Loucy (cell line): ENCODE measurements at regions not wholly inside any gene's neighbourhood (a gene's known extent, or its start where the extent isn't known, plus 50 kb on each side); places are given as distances from the start of the nearest gene placed in this dataset.

Experiments used
- H2AFZ ChIP-seq: fragments of 200-600 bp; sonication (generic); 2 replicates; pipeline ENCODE4 v1.6.0; 2016; ENCODE audit warnings: antibody characterized with exemption, mild to moderate bottlenecking, low read length, moderate library complexity
- H3F3A ChIP-seq: fragments of 200-600 bp; 2 replicates; pipeline ENCODE4 v1.6.0; 2016; ENCODE audit warnings: antibody characterized with exemption, low read depth, mild to moderate bottlenecking
- H3K27me3 ChIP-seq: fragments of 200-600 bp; sonication (generic); 2 replicates; pipeline ENCODE4 v1.6.1; 2014; ENCODE audit warnings: low read length, mild to moderate bottlenecking; ENCODE audit not compliant: insufficient read depth, poor library complexity, severe bottlenecking
- H3K36me3 ChIP-seq: fragments of 200-600 bp; sonication (generic); 2 replicates; pipeline ENCODE4 v1.6.1; 2016; ENCODE audit warnings: low read length; ENCODE audit not compliant: insufficient read depth
- H3K4me1 ChIP-seq: fragments of 200-600 bp; sonication (generic); 2 replicates; pipeline ENCODE4 v1.5.1; 2014; ENCODE audit warnings: low read length, mild to moderate bottlenecking; ENCODE audit not compliant: insufficient read depth, poor library complexity, severe bottlenecking
- H3K4me2 ChIP-seq: fragments of 200-600 bp; sonication (generic); 2 replicates; pipeline ENCODE4 v1.6.0; 2014; ENCODE audit warnings: antibody characterized with exemption, low read length, low read depth, mild to moderate bottlenecking; ENCODE audit not compliant: poor library complexity, severe bottlenecking
- H3K4me3 ChIP-seq: fragments of 200-600 bp; sonication (generic); 2 replicates; pipeline ENCODE4 v1.5.1; 2014; ENCODE audit warnings: low read length, mild to moderate bottlenecking, mixed read lengths; ENCODE audit not compliant: poor library complexity, severe bottlenecking
- H3K79me2 ChIP-seq: fragments of 200-600 bp; sonication (generic); 2 replicates; pipeline ENCODE4 v1.6.1; 2014; ENCODE audit warnings: low read length; ENCODE audit not compliant: insufficient read depth
- H3K9ac ChIP-seq: fragments of 200-600 bp; sonication (generic); 2 replicates; pipeline ENCODE4 v1.6.0; 2014; ENCODE audit warnings: mild to moderate bottlenecking, low read depth, low read length, moderate library complexity; ENCODE audit not compliant: poor library complexity, severe bottlenecking
- H3K9me2 ChIP-seq: fragments of 200-600 bp; sonication (generic); replicated peaks from 2 replicates; pipeline ENCODE4 v1.6.1; 2016; ENCODE audit warnings: low read depth, low read length, mixed read lengths
- H3K9me3 ChIP-seq: fragments of 200-600 bp; sonication (generic); 2 replicates; pipeline ENCODE4 v1.6.1; 2014; ENCODE audit warnings: mild to moderate bottlenecking, antibody characterized with exemption, low read length, low read depth; ENCODE audit not compliant: insufficient read depth
- H4K20me1 ChIP-seq: fragments of 200-600 bp; sonication (generic); 2 replicates; pipeline ENCODE4 v1.6.0; 2014; ENCODE audit warnings: antibody characterized with exemption, low read length, mild to moderate bottlenecking; ENCODE audit not compliant: insufficient read depth, poor library complexity, severe bottlenecking
- CTCF ChIP-seq: fragments of 200-600 bp; sonication (generic); conservative IDR thresholded peaks from 2 replicates; pipeline ENCODE4 v1.5.1; 2014; ENCODE audit warnings: mild to moderate bottlenecking, antibody characterized with exemption, low read length
- EZH2phosphoT487 ChIP-seq: fragments of 200-600 bp; IDR thresholded peaks from 2 replicates; pipeline ENCODE4 v1.6.1; 2018; ENCODE audit warnings: antibody characterized with exemption, mild to moderate bottlenecking, moderate library complexity, borderline replicate concordance

- Histone ChIP-seq H3K4me2 (no peak overlapping the region), H3K9ac (no peak overlapping the region), H2AFZ (no peak overlapping the region), H3K79me2 (no peaks in the 10 kb centered on the region), H4K20me1 (no peaks in the 10 kb centered on the region), H3K4me3 (no peak overlapping the region), H3K4me1 (peaks cover 18% of the 10 kb centered on the region), H3F3A (no peaks in the 10 kb centered on the region), H3K9me3 (no peaks in the 10 kb centered on the region), H3K36me3 (no peaks in the 10 kb centered on the region), H3K9me2 (no peaks in the 10 kb centered on the region), H3K27me3 (no peaks in the 10 kb centered on the region)
- TF ChIP-seq CTCF (no peak), EZH2phosphoT487 (no peak)
These were observed 290.2 kb downstream of the HLX start for GRCh38 chr1:221169447-221169889.

GRCh38 chr1:221170171-221170570 is 290.9 kb downstream of the HLX start:
- H3K27me3 ChIP-seq = no peaks in the 10 kb centered on the region
- H3K9me2 ChIP-seq = no peaks in the 10 kb centered on the region
- peaks cover 18% of the 10 kb centered on the region for H3K4me1 ChIP-seq
- no peaks in the 10 kb centered on the region for H3K9me3 ChIP-seq
- H3K4me2 ChIP-seq = no peak overlapping the region
- no peak overlapping the region for H2AFZ ChIP-seq
- H3F3A ChIP-seq = no peaks in the 10 kb centered on the region
- TF ChIP-seq CTCF = no peak
- no peak for TF ChIP-seq EZH2phosphoT487
- H4K20me1 ChIP-seq = no peaks in the 10 kb centered on the region
- no peaks in the 10 kb centered on the region for H3K79me2 ChIP-seq
- H3K4me3 ChIP-seq = no peak overlapping the region
- no peaks in the 10 kb centered on the region for H3K36me3 ChIP-seq
- H3K9ac ChIP-seq = no peak overlapping the region

- H2AFZ ChIP-seq = no peak overlapping the region
- no peaks in the 10 kb centered on the region for H3K9me3 ChIP-seq
- no peaks in the 10 kb centered on the region for H3K9me2 ChIP-seq
- H3F3A ChIP-seq = no peaks in the 10 kb centered on the region
- peaks cover 10% of the 10 kb centered on the region for H3K4me1 ChIP-seq
- no peaks in the 10 kb centered on the region for H3K27me3 ChIP-seq
- H3K4me3 ChIP-seq = no peak overlapping the region
- no peaks in the 10 kb centered on the region for H3K36me3 ChIP-seq
- TF ChIP-seq CTCF = no peak
- no peak for TF ChIP-seq EZH2phosphoT487
- no peak overlapping the region for H3K4me2 ChIP-seq
- H3K79me2 ChIP-seq = no peaks in the 10 kb centered on the region
- no peak overlapping the region for H3K9ac ChIP-seq
- H4K20me1 ChIP-seq = no peaks in the 10 kb centered on the region
These were observed 292.5 kb downstream of the HLX start for GRCh38 chr1:221171768-221172167.
